Calu3 (cell line): ENCODE measurements at regions not wholly inside any gene's neighbourhood (a gene's known extent, or its start where the extent isn't known, plus 50 kb on each side); places are given as distances from the start of the nearest gene placed in this dataset.
"Not testable (repeated sequence)": the region's sequence is repeated elsewhere in the genome, so short reads cannot be mapped to it uniquely, and the experiment has no call there.

Source experiments
- BruUV-seq: library from RNA; stranded (reverse); fragments of 400-500 nt; replicated peaks from 2 replicates; lab custom pipeline; 2021; lab: Mats Ljungman, UMichigan
- CTCF ChIA-PET: fragments of 300-600 bp; sonication (Branson Sonifier 250); formaldehyde crosslinking; loops from one replicate; lab custom pipeline; 2022; ENCODE audit warnings: antibody characterized with exemption; lab: Charles Lee
- DNase-seq: peaks from one replicate; pipeline ENCODE4 v3.0.0; 2022
- H3K27ac Mint-ChIP-seq: one replicate; pipeline ENCODE4 v1.8.0; 2022; ENCODE audit warnings: mixed read lengths; ENCODE audit not compliant: unreplicated experiment
- H3K27me3 Mint-ChIP-seq: one replicate; pipeline ENCODE4 v1.8.0; 2022; ENCODE audit warnings: mixed read lengths; ENCODE audit not compliant: unreplicated experiment
- H3K36me3 Mint-ChIP-seq: one replicate; pipeline ENCODE4 v1.8.0; 2022; ENCODE audit warnings: mild to moderate bottlenecking, moderate library complexity, mixed read lengths; ENCODE audit not compliant: insufficient read depth, unreplicated experiment
- H3K4me1 Mint-ChIP-seq: one replicate; pipeline ENCODE4 v1.8.0; 2022; ENCODE audit warnings: mild to moderate bottlenecking, low read depth, mixed read lengths; ENCODE audit not compliant: unreplicated experiment
- H3K4me3 Mint-ChIP-seq: one replicate; pipeline ENCODE4 v1.8.0; 2022; ENCODE audit warnings: mild to moderate bottlenecking, low read depth, moderate library complexity, mixed read lengths; ENCODE audit not compliant: unreplicated experiment
- H3K9me3 Mint-ChIP-seq: one replicate; pipeline ENCODE4 v1.8.0; 2022; ENCODE audit warnings: low read depth, mixed read lengths; ENCODE audit not compliant: unreplicated experiment
- intact Hi-C: fragments of 100-400 bp; cut with micrococcal nuclease; formaldehyde crosslinking; loops from one replicate; pipeline ENCODE4 v1.10.0; 2022; ENCODE audit not compliant: unreplicated experiment
- TF ChIP-seq, protein P1 (sequence below): fragments of 200-600 bp; IDR thresholded peaks from one replicate; pipeline ENCODE4 v1.8.0; 2022; ENCODE audit warnings: antibody characterized with exemption; ENCODE audit not compliant: unreplicated experiment

DNA sequence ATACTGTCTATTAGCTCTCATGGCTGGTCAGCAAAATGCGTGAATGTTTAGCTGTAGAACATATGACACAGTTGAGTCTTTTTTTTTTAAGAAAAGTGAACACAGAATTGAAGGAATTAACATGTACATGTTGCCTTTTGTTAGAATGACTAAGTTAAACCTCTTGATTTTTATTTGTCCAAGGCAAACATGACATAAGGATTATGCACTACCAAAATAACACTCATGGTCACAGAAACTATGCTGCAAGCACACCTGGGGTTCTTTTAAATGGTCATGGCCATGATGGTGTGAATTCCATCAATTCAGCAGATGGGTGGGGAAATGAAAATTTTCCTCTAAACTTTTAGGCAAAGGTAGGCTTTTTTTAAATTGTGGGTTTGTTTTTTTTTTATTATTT is 80.1 kb upstream of the CXCL13 start:
- H3K9me3 Mint-ChIP-seq = no peaks in the 10 kb centered on the region
- TF ChIP-seq, protein P1, sequence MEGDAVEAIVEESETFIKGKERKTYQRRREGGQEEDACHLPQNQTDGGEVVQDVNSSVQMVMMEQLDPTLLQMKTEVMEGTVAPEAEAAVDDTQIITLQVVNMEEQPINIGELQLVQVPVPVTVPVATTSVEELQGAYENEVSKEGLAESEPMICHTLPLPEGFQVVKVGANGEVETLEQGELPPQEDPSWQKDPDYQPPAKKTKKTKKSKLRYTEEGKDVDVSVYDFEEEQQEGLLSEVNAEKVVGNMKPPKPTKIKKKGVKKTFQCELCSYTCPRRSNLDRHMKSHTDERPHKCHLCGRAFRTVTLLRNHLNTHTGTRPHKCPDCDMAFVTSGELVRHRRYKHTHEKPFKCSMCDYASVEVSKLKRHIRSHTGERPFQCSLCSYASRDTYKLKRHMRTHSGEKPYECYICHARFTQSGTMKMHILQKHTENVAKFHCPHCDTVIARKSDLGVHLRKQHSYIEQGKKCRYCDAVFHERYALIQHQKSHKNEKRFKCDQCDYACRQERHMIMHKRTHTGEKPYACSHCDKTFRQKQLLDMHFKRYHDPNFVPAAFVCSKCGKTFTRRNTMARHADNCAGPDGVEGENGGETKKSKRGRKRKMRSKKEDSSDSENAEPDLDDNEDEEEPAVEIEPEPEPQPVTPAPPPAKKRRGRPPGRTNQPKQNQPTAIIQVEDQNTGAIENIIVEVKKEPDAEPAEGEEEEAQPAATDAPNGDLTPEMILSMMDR = no peak
- no peak overlapping the region for H3K27ac Mint-ChIP-seq
- H3K4me3 Mint-ChIP-seq = no peak overlapping the region
- no peaks in the 10 kb centered on the region for H3K36me3 Mint-ChIP-seq
- BruUV-seq = no TSS peak
- no peaks in the 10 kb centered on the region for H3K4me1 Mint-ChIP-seq
- peaks cover 31% of the 10 kb centered on the region for H3K27me3 Mint-ChIP-seq
- no peak for DNase-seq
- CTCF ChIA-PET = no interaction called here
- intact Hi-C loops = no loop called here

GRCh38 chr4:77527900-77528299 is 77.7 kb upstream of the CXCL13 start:
- H3K36me3 Mint-ChIP-seq, BruUV-seq, CTCF ChIA-PET, intact Hi-C loops, H3K27ac Mint-ChIP-seq, H3K4me3 Mint-ChIP-seq, DNase-seq, H3K9me3 Mint-ChIP-seq, H3K4me1 Mint-ChIP-seq: not testable (repeated sequence)
- peaks cover 20% of the 10 kb centered on the region for H3K27me3 Mint-ChIP-seq

- peak; percentile 2 for DNase-seq
- BruUV-seq = no TSS peak
- CTCF ChIA-PET = interaction anchor here (0.6 to 1.4 kb wide), 12 partner anchors 13 to 1209 kb away, joined by 3 to 6 read pairs (median 3); no protein-coding TSS in a partner anchor
- intact Hi-C loops = loop anchor here (2.0 to 5.0 kb wide), 3 partner anchors 44 to 65 kb away; no protein-coding TSS in a partner anchor
- Mint-ChIP-seq H3K36me3 (peaks cover 9% of the 10 kb centered on the region), H3K9me3 (no peaks in the 10 kb centered on the region), H3K4me1 (peaks cover 16% of the 10 kb centered on the region), H3K27ac (peak overlapping the region; percentile 83), H3K4me3 (peak overlapping the region; percentile 47), H3K27me3 (peaks cover under 1% of the 10 kb centered on the region)
- TF ChIP-seq, protein P1 = no peak
These were observed 67.5 kb upstream of the CXCL13 start for GRCh38 chr4:77538144-77538543.

DNA sequence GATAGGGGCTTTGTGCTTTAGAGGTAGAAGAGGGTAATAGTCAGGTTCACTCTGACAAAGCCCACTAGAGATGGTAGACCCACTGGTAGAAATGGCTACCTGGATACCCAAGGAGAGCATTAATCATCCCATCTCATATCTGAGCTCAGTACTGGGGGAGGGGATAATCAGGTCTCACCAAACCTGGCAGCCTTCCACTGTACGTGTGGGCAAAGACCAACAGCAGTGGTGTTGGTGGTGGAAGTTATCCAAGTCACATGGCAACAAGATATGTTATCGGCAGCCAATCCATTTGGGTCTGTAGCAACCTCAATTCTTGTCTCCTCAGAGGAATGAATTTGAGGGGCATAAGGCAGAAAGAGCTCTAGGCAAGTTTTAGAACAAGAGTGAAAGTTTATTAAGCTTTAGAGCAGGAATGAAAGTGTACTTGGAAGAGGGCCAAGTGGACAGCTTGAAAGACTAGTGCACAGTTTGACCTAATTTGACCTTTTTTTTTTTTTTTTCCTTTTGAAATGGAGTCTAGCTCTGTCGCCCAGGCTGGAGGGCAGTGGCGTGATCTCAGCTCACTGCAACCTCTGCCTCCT is 67.0 kb upstream of the CXCL13 start:
- intact Hi-C loops = loop anchor here (2.0 to 5.0 kb wide), 3 partner anchors 44 to 66 kb away; no protein-coding TSS in a partner anchor
- BruUV-seq = no TSS peak
- H3K27me3 Mint-ChIP-seq = no peaks in the 10 kb centered on the region
- H3K4me1 Mint-ChIP-seq = peaks cover 16% of the 10 kb centered on the region
- H3K9me3 Mint-ChIP-seq = no peaks in the 10 kb centered on the region
- H3K4me3 Mint-ChIP-seq = peak overlapping the region; percentile 47
- DNase-seq = peak; percentile 62
- TF ChIP-seq, protein P1 = no peak
- peaks cover 9% of the 10 kb centered on the region for H3K36me3 Mint-ChIP-seq
- CTCF ChIA-PET = interaction anchor here (0.6 to 1.4 kb wide), 6 partner anchors 14 to 481 kb away, joined by 3 to 6 read pairs (median 4); no protein-coding TSS in a partner anchor
- H3K27ac Mint-ChIP-seq = peak overlapping the region; percentile 83
